ENCODE measurements at regions not wholly inside any gene's neighbourhood (a gene's known extent, or its start where the extent isn't known, plus 50 kb on each side); places are given as distances from the start of the nearest gene placed in this dataset.
"Not testable (repeated sequence)": the region's sequence is repeated elsewhere in the genome, so short reads cannot be mapped to it uniquely, and the experiment has no call there.

DNA sequence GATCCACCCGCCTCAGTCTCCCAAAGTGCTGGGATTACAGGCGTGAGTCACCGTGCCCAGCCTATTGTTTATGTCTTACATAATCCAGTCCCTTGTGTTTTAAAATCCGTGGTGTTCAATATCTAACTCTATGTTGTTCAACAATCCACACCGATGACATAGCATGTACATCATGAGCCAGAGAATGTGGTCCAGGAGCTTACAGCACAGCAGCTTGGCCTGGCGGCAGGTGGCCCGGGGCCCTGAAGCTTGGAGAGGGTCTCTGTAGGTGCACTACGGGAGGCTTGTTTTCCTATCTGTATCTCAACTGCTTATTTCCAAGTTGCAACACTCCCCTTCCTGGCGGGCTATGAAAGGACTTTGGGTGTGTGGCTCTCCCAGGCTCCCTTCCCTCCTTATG lies 138.4 kb downstream of the ADSS2 start:
- no peak for FAIRE-seq

DNA sequence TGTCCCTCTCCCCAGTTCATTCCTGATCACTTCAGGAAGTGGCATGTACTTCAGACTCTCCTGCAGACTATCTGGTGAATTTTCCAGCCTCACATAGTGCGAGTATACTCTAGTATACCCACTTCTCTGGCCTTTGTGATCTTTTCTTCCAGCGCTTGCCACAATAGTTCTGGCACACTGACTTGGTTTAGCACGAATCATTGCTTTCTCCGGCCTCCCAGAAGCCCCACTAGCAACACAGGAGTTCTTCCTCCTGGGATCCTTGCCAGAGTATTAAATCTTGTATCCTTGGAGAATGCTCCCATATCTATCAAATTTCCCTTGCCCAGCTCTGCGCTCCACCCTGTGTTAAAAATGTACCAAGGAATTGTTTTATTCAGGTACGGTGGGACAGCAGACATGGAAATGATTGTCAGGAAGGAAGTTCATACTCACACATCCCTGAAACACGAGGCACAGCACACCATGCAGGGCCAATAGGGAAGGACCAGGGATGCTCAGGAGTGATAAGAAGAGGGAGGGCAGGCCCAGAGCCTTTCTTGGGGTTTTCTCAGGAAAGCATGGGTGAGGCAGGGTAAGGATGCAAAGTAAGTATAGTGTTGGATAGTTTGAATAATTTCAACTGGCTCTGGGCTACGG lies 136.7 kb downstream of the ADSS2 start:
- FAIRE-seq, result no peak
- DNase-seq (ENCODE audit: extremely low spot score, insufficient read length, low read depth), result no peak

More for the DNA sequence above, 138.4 kb downstream of the ADSS2 start:
- no peak for DNase-seq (ENCODE audit: extremely low spot score, insufficient read length, low read depth)

- FAIRE-seq, result no peak
- no peak for DNase-seq (ENCODE audit: extremely low spot score, insufficient read length, low read depth)
Measured at GRCh38 chr1:244315996-244316395, 135.7 kb downstream of the ADSS2 start.

- no peak for FAIRE-seq
Measured at GRCh38 chr1:244316407-244316806, 135.3 kb downstream of the ADSS2 start.

GRCh38 chr1:244316986-244317655 lies 134.6 kb downstream of the ADSS2 start:
- no peak for DNase-seq (ENCODE audit: extremely low spot score, insufficient read length, low read depth)

More at GRCh38 chr1:244316407-244316806, 135.3 kb downstream of the ADSS2 start:
- no peak for DNase-seq (ENCODE audit: extremely low spot score, insufficient read length, low read depth)

GRCh38 chr1:244318078-244318477 lies 133.6 kb downstream of the ADSS2 start:
- DNase-seq (ENCODE audit: extremely low spot score, insufficient read length, low read depth) (no peak), FAIRE-seq (no peak)

More at GRCh38 chr1:244316986-244317655, 134.6 kb downstream of the ADSS2 start:
- no peak for FAIRE-seq

GRCh38 chr1:244318512-244318911 lies 133.2 kb downstream of the ADSS2 start:
- FAIRE-seq, result peak; percentile 15

DNA sequence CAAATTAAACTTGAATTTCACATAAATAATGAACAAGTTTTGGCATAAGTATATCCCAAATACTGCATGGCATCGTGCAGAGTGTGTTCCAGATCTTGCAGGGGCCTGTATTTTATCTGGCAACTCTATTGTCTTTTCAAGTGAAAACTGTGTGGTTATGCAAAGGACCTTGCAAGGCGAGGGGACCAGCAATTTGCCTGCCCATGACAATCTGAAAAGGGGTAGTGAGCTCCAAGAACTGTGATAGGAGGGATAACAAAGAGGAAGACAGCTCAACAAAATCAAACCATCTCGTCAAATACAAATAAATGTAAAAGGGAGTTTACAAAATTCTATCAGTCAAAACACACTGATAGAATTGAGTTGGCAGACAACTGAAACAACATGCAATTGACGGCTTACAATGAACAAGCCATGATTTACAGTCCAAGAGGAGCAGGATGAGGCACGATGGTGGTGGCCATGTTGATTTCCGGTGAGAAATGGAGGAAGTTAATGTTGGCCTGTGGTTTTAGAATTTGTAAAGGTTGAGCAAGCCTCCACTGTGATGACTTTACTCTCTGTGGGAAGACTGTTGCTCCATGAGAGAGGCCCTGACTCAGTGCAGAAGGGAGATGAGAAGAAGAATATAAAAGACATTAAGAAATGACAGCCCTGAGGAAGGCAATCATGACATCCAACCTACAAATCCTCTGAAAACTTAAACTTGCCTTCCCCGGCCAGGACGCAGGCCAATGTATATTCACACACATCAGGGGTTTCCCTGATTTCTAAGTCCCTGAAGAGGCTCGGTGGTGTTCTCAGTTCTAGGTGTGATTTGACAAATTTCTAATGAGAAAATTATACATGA lies 132.2 kb downstream of the ADSS2 start:
- FAIRE-seq (peak; percentile 82), DNase-seq (ENCODE audit: extremely low spot score, insufficient read length, low read depth) (no peak)

More at GRCh38 chr1:244318512-244318911, 133.2 kb downstream of the ADSS2 start:
- DNase-seq (ENCODE audit: extremely low spot score, insufficient read length, low read depth), result no peak

DNA sequence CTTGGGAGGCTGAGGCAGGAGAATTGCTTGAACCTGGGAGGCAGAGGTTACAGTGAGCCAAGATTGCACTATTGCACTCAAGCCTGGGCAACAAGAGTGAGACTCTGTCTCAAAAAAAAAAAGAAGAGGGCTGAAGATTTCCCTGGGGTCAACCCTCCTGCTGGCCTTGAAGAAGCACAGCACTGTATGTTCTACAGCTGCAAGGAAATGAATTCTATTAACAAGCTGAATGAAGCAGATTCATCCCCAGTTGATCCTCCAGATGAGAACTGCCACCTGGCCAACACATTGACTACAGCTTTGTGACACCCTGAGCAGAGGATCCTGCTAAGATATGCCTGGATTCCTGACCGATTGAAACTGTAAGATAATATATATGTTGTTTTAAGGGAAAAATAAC lies 129.5 kb downstream of the ADSS2 start:
- FAIRE-seq, result no peak

DNA sequence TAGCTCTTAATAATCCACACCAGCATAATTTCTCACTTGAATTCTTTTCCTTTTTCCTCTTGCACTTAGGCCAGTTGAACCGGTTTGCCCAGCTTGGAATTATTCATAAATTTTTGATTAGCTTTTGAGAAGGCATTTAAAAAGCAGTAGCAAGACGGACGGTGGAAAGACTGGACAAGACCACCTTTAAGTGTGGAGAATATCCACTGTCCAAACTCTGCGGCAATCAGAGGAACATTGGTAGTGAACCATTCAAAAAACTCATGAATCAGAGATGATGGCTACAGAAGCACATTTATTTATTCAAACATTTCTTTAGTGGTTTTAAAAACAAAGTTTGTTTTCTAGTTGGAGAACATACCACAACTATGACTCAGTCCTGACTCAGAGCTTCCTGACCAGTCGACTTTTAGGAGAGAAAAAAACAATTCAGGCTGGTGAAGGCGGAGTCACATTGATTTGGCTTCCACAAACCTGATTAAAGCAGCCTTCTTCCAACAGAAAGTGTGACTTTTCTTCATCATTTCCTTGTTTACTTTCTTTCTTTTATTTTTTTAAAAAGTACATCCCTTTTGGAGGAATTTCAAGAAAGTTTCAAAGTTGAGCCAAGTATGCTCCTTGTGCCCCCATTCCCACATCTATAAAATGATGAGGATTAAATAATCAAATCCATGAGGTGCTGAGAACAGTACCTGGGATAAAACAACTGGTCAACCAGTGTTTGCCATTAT lies 128.8 kb downstream of the ADSS2 start:
- FAIRE-seq (no peak), DNase-seq (ENCODE audit: extremely low spot score, insufficient read length, low read depth) (no peak)

More for the DNA sequence above, 129.5 kb downstream of the ADSS2 start:
- no peak for DNase-seq (ENCODE audit: extremely low spot score, insufficient read length, low read depth)

GRCh38 chr1:244324176-244324883 lies 127.4 kb downstream of the ADSS2 start:
- FAIRE-seq, result no peak
- no peak for DNase-seq (ENCODE audit: extremely low spot score, insufficient read length, low read depth)

DNA sequence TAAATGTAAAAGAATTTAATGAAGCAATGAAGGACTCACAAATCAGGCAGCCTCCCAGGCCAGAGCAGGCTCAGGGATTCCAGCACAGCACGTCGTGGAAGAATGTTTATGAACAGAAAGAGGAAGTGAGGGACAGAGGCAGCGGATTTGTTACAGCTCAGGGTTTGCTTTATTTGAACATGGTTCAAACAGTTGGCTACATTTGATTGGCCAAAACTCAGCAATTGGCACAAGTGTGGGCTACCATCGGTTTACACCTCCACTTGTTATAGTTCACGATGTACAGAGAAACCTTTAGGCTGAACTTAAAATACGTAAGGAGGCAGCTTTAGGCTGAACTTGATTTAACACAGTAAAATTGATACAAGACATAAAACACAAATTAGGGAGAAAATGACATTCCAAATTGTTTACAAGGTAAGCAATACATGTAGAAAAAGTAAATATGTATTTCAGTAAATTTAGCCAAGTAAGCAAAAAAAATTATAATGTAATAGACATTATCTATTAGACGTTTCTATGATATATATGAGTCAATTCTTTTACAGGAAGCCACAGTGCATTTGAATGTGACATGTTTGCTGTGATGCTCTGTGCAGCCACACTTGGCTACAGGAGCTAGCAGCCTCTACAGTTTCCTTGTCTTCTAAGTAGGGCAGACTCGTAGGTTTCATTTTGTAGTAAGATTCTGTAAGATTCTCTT lies 126.5 kb downstream of the ADSS2 start:
- peak; percentile 69 for FAIRE-seq

GRCh38 chr1:244326757-244327156 lies 125.0 kb downstream of the ADSS2 start:
- FAIRE-seq (peak; percentile 31), DNase-seq (ENCODE audit: extremely low spot score, insufficient read length, low read depth) (no peak)

More for the DNA sequence above, 126.5 kb downstream of the ADSS2 start:
- DNase-seq (ENCODE audit: extremely low spot score, insufficient read length, low read depth), result no peak

- no peak for DNase-seq (ENCODE audit: extremely low spot score, insufficient read length, low read depth)
- no peak for FAIRE-seq
Measured at GRCh38 chr1:244327533-244327932, 124.2 kb downstream of the ADSS2 start.

- DNase-seq (ENCODE audit: extremely low spot score, insufficient read length, low read depth) (no peak), FAIRE-seq (no peak)
Measured at GRCh38 chr1:244328476-244328875, 123.2 kb downstream of the ADSS2 start.

GRCh38 chr1:244329591-244330317 lies 122.0 kb downstream of the ADSS2 start:
- DNase-seq (ENCODE audit: extremely low spot score, insufficient read length, low read depth), result no peak
- no peak for FAIRE-seq

DNA sequence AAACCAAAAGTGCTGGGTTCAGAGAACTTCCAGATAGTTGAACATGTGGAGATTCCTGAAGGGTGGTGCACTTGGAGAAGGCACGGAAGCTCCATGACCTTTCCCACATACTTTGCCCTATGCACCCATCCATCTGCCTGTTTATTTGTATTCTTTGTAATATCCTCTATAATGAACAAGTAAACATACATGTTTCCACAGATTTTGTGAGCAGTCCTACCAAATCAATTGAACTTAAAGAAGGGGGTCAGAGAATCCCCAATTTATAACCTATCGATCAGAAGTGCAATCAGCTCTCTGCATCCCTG lies 121.4 kb downstream of the ADSS2 start:
- no peak for FAIRE-seq

DNA sequence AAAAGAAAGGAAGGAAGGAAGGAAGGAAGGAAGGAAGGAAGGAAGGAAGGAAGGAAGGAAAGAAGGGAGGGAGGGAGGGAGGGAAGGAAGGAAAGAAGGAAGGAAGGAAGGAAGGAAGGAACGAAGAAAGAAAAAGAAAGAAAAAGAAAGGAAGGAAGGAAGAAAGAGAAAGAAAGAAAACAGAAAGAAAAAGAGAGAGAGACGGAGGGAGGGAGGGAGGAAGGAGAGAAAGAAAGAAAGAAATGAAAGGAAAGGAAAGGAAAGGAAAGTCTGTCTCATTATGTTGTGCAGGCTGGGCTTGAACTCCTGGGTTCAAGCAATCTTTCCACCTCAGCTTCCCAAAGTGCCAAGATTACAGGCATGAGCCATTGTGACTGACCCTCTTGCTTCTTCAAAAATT lies 118.9 kb downstream of the ADSS2 start:
- not testable (repeated sequence) for DNase-seq (ENCODE audit: extremely low spot score, insufficient read length, low read depth); FAIRE-seq

More for the DNA sequence above, 121.4 kb downstream of the ADSS2 start:
- no peak for DNase-seq (ENCODE audit: extremely low spot score, insufficient read length, low read depth)

All from GM18507 (cell line).